H1 (cell line): ENCODE measurements at regions not wholly inside any gene's neighbourhood (a gene's known extent, or its start where the extent isn't known, plus 50 kb on each side); places are given as distances from the start of the nearest gene placed in this dataset.
"Not testable (repeated sequence)": the region's sequence is repeated elsewhere in the genome, so short reads cannot be mapped to it uniquely, and the experiment has no call there.

ENCODE experiments used
- CTCF ChIA-PET: fragments of 300-600 bp; sonication (Branson Sonifier 250); formaldehyde crosslinking; loops from one replicate; lab custom pipeline; 2021; ENCODE audit not compliant: partially characterized antibody; lab: Charles Lee
- POLR2A ChIA-PET: fragments of 300-600 bp; sonication (Branson Sonifier 250); formaldehyde crosslinking; loops from one replicate; lab custom pipeline; 2021; ENCODE audit warnings: inconsistent platforms; ENCODE audit not compliant: partially characterized antibody; lab: Charles Lee
- DNase-seq, 2 experiments: peaks; one replicate each; pipeline versions ENCODE4 v3.0.0 to v3.0.0-alpha.2; 2010 to 2022; ENCODE audit warnings: low spot score in 2 of 2, low read depth in 1 of 2, mixed read lengths in 1 of 2
- FAIRE-seq: peaks from 2 replicates; lab custom pipeline; 2011; peaks lifted over from hg19 to GRCh38; lab: Jason Lieb, UNC
- H2AFZ ChIP-seq: 2 replicates; pipeline ENCODE4 v1.8.1; 2012; ENCODE audit warnings: low read length, inconsistent platforms
- H2AK5ac ChIP-seq: 2 replicates; pipeline ENCODE4 v1.6.1; 2013; ENCODE audit warnings: low read depth, low read length
- H2BK120ac ChIP-seq: replicated peaks from 2 replicates; pipeline ENCODE3; 2013; ENCODE audit warnings: low read depth, low read length, inconsistent platforms
- H2BK12ac ChIP-seq: 2 replicates; pipeline ENCODE4 v1.6.1; 2013; ENCODE audit warnings: low read depth, low read length
- H2BK15ac ChIP-seq: 2 replicates; pipeline ENCODE4 v1.6.1; 2013; ENCODE audit warnings: low read length
- H2BK20ac ChIP-seq: 2 replicates; pipeline ENCODE4 v1.6.1; 2013; ENCODE audit warnings: low read length
- H2BK5ac ChIP-seq: 2 replicates; pipeline ENCODE4 v1.6.1; 2013; ENCODE audit warnings: low read depth, low read length
- H3K14ac ChIP-seq: 2 replicates; pipeline ENCODE4 v1.6.1; 2013; ENCODE audit warnings: inconsistent platforms; ENCODE audit not compliant: insufficient read length
- H3K18ac ChIP-seq: 2 replicates; pipeline ENCODE4 v1.6.1; 2013; ENCODE audit warnings: low read length; ENCODE audit errors: extremely low read depth
- H3K23ac ChIP-seq: 2 replicates; pipeline ENCODE4 v1.6.1; 2013; ENCODE audit warnings: inconsistent platforms; ENCODE audit not compliant: insufficient read length
- H3K23me2 ChIP-seq: 2 replicates; pipeline ENCODE4 v1.6.1; 2013; ENCODE audit warnings: low read depth, low read length
- H3K27ac ChIP-seq: 2 replicates; pipeline ENCODE4 v1.6.1; 2011; ENCODE audit warnings: low read depth, low read length, inconsistent platforms
- H3K27me3 ChIP-seq, 4 experiments: replicated peaks in 1 of 4; 1 replicate in 1 of 4; 2 replicates in 3 of 4; pipeline versions ENCODE4 v1.6.1 to v1.8.1; 2011 to 2013; ENCODE audit warnings: low read length in 3 of 4, mild to moderate bottlenecking in 3 of 4, inconsistent platforms in 2 of 4, mixed read lengths in 2 of 4, moderate library complexity in 1 of 4; ENCODE audit not compliant: control insufficient read depth in 3 of 4, insufficient read depth in 3 of 4; ENCODE audit errors: extremely low read depth in 1 of 4
- H3K36me3 ChIP-seq, 4 experiments: 2 replicates each; pipeline versions ENCODE4 v1.6.1 to v1.8.1; 2011 to 2013; ENCODE audit warnings: mild to moderate bottlenecking in 4 of 4, low read length in 3 of 4, moderate library complexity in 2 of 4, control low read depth in 1 of 4, inconsistent platforms in 1 of 4; ENCODE audit not compliant: insufficient read depth in 4 of 4, control insufficient read depth in 2 of 4
- H3K4ac ChIP-seq: replicated peaks from 2 replicates; pipeline ENCODE3; 2013; ENCODE audit warnings: low read length, low read depth, mixed read lengths, inconsistent platforms; ENCODE audit not compliant: insufficient read length
- H3K4me1 ChIP-seq, 4 experiments: replicated peaks in 1 of 4; 1 replicate in 1 of 4; 2 replicates in 3 of 4; pipeline versions ENCODE4 v1.6.1 to v1.8.1; 2011 to 2013; ENCODE audit warnings: low read length in 3 of 4, inconsistent platforms in 2 of 4, mixed read lengths in 1 of 4; ENCODE audit not compliant: insufficient read depth in 4 of 4, control insufficient read depth in 3 of 4
- H3K4me2 ChIP-seq, 2 experiments: 2 replicates each; pipeline versions ENCODE4 v1.6.1 to v1.8.1; 2011 to 2013; ENCODE audit warnings: low read depth in 2 of 2, low read length in 2 of 2, control low read depth in 1 of 2, inconsistent platforms in 1 of 2, mild to moderate bottlenecking in 1 of 2; ENCODE audit not compliant: insufficient read depth in 1 of 2
- H3K4me3 ChIP-seq, 4 experiments: fragments of 200-600, 300-600 bp in 1 of 4; sonication (generic), shearing (Covaris generic), sonication (Bioruptor Twin) in 1 of 4; 2 replicates each; pipeline versions ENCODE4 v1.5.1 to v1.8.1; 2011 to 2016; ENCODE audit warnings: low read length in 4 of 4, low read depth in 3 of 4, control low read depth in 2 of 4, inconsistent platforms in 2 of 4, mild to moderate bottlenecking in 2 of 4, mixed read lengths in 1 of 4, moderate library complexity in 1 of 4; ENCODE audit not compliant: insufficient read depth in 2 of 4; ENCODE audit errors: extremely low read depth in 1 of 4
- H3K56ac ChIP-seq: replicated peaks from 2 replicates; pipeline ENCODE3; 2013; ENCODE audit warnings: low read depth, mild to moderate bottlenecking, mixed read lengths, low read length, inconsistent platforms; ENCODE audit not compliant: insufficient read length
- H3K79me1 ChIP-seq: 2 replicates; pipeline ENCODE4 v1.6.1; 2013; ENCODE audit warnings: low read depth, low read length, control low read depth
- H3K79me2 ChIP-seq, 2 experiments: 2 replicates each; pipeline versions ENCODE4 v1.6.1 to v1.8.1; 2012 to 2013; ENCODE audit warnings: low read length in 2 of 2, mild to moderate bottlenecking in 2 of 2, inconsistent platforms in 1 of 2; ENCODE audit not compliant: insufficient read depth in 2 of 2, control insufficient read depth in 1 of 2
- H3K9ac ChIP-seq, 4 experiments: replicated peaks in 1 of 4; 1 replicate in 1 of 4; 2 replicates in 3 of 4; pipeline versions ENCODE4 v1.6.1 to v1.8.1; 2011 to 2013; ENCODE audit warnings: low read depth in 3 of 4, low read length in 3 of 4, control low read depth in 2 of 4, mild to moderate bottlenecking in 2 of 4, moderate library complexity in 2 of 4, inconsistent platforms in 1 of 4; ENCODE audit errors: extremely low read depth in 1 of 4
- H3K9me3 ChIP-seq, 2 experiments: 2 replicates each; pipeline versions ENCODE4 v1.6.1 to v1.8.1; 2012 to 2013; ENCODE audit warnings: mild to moderate bottlenecking in 2 of 2, moderate library complexity in 2 of 2, control low read depth in 1 of 2, inconsistent platforms in 1 of 2, low read depth in 1 of 2, low read length in 1 of 2, mixed read lengths in 1 of 2; ENCODE audit not compliant: insufficient read depth in 2 of 2
- H4K20me1 ChIP-seq, 2 experiments: replicated peaks in 1 of 2; 2 replicates each; pipeline versions ENCODE3 to v1.8.1; 2011 to 2013; ENCODE audit warnings: inconsistent platforms in 2 of 2, low read length in 2 of 2, mild to moderate bottlenecking in 1 of 2; ENCODE audit not compliant: insufficient read depth in 2 of 2, control insufficient read depth in 1 of 2
- H4K5ac ChIP-seq: 2 replicates; pipeline ENCODE4 v1.6.1; 2013; ENCODE audit warnings: low read length, low read depth, mixed read lengths, inconsistent platforms; ENCODE audit not compliant: insufficient read length
- H4K8ac ChIP-seq: 2 replicates; pipeline ENCODE4 v1.8.0; 2013; ENCODE audit warnings: mild to moderate bottlenecking, moderate library complexity, low read length, inconsistent platforms; ENCODE audit not compliant: insufficient read depth; ENCODE audit errors: extremely low read depth
- H4K91ac ChIP-seq: replicated peaks from 2 replicates; pipeline ENCODE3; 2013; ENCODE audit warnings: low read length, mixed read lengths, inconsistent platforms; ENCODE audit not compliant: insufficient read length
- WGBS, 2 experiments: shearing (Covaris generic) in 1 of 2; methylation state at CpG; one replicate each; pipeline versions ENCODE4 v1.1.6 to v1.1.7; 2013 to 2015; ENCODE audit warnings: low lambda C conversion rate in 2 of 2, mixed read lengths in 2 of 2, inconsistent platforms in 1 of 2, low coverage in 1 of 2, missing lambda C conversion rate in 1 of 2; ENCODE audit not compliant: insufficient replicate concordance in 2 of 2, insufficient coverage in 1 of 2, insufficient read length in 1 of 2; ENCODE audit errors: extremely low coverage in 1 of 2, missing lambda C conversion rate in 1 of 2; 5-methylcytosine and 5-hydroxymethylcytosine counted together

DNA sequence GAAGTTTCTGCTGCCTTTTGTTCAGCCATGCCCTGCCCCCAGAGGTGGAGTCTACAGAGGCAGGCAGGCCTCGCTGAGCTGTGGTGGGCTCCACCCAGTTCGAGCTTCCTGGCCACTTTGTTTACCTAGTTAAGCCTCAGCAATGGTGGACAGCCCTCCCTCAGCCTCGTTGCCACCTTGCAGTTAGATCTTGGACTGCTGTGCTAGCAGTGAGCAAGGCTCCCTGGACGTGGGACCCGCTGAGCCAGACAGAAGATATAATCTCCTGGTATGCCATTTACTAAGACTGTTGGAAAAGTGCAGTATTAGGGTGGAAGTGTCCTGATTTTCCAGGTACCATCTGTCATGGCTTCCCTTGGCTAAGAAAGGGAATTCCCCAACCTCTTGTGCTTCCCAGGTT lies 588.2 kb downstream of the AMY1C start:
- H4K20me1 ChIP-seq, H3K9me3 ChIP-seq, POLR2A ChIA-PET, H4K91ac ChIP-seq, H2AK5ac ChIP-seq, H2BK5ac ChIP-seq, H2BK20ac ChIP-seq, H3K4me1 ChIP-seq, H3K23ac ChIP-seq, H3K23me2 ChIP-seq, H3K4me2 ChIP-seq, H3K79me1 ChIP-seq, H3K14ac ChIP-seq, H2BK120ac ChIP-seq, H3K79me2 ChIP-seq, H2BK15ac ChIP-seq, H4K5ac ChIP-seq, H3K4ac ChIP-seq, H3K18ac ChIP-seq, DNase-seq, H2AFZ ChIP-seq, H3K56ac ChIP-seq, H3K9ac ChIP-seq, H3K36me3 ChIP-seq, H3K4me3 ChIP-seq, H4K8ac ChIP-seq, FAIRE-seq, H3K27me3 ChIP-seq, H2BK12ac ChIP-seq, H3K27ac ChIP-seq, CTCF ChIA-PET: not testable (repeated sequence)
- 87% methylated on average over 5 of the region's 5 CpGs; no CpG with 5 or more reads in 1 of the 2 experiments for WGBS, 2 experiments
